Mucosa of stomach (tissue), 1 donor: ENCODE measurements at regions not wholly inside any gene's neighbourhood (a gene's known extent, or its start where the extent isn't known, plus 50 kb on each side); places are given as distances from the start of the nearest gene placed in this dataset.

ENCODE experiments used
- H3K27me3 ChIP-seq: one replicate; pipeline ENCODE4 v1.7.0; 2013; ENCODE audit warnings: mild to moderate bottlenecking, low read length; ENCODE audit not compliant: control insufficient read depth, insufficient read depth
- H3K36me3 ChIP-seq: one replicate; pipeline ENCODE4 v1.7.0; 2013; ENCODE audit warnings: low read length; ENCODE audit not compliant: control insufficient read depth, insufficient read depth
- H3K4me1 ChIP-seq: one replicate; pipeline ENCODE4 v1.7.0; 2013; ENCODE audit warnings: mild to moderate bottlenecking, low read length; ENCODE audit not compliant: control insufficient read depth, insufficient read depth
- H3K4me3 ChIP-seq: one replicate; pipeline ENCODE4 v1.7.0; 2013; ENCODE audit warnings: low read length
- H3K9ac ChIP-seq: one replicate; pipeline ENCODE4 v1.7.0; 2013; ENCODE audit warnings: mild to moderate bottlenecking, low read length, moderate library complexity
- H3K9me3 ChIP-seq: one replicate; pipeline ENCODE4 v1.7.0; 2013; ENCODE audit warnings: mild to moderate bottlenecking, low read length, moderate library complexity; ENCODE audit not compliant: control insufficient read depth
- donor health status: Pancreatic carcinoma.

DNA sequence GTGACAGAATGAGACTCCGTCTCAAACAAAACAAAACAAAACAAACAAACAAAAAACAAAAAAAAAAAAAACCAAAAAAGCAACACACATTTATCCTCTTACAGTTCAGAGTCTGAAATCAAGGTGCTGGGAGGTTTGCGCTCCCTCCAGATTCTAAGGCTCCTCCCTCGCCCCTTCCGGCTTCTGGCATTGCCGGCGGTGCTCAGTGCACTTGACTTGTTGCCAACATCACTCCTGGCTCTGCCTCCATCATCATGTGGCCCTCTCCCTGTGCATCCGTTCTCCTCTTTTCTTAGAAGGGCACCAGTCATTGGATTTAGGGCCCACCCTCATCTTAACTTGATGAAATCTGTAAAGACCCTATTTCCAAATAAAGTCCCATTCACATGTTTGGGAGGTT, 73.8 kb downstream of the RBFOX3 start:
- Histone ChIP-seq H3K4me3 (no peak overlapping the region), H3K9me3 (no peaks in the 10 kb centered on the region), H3K27me3 (peaks cover 5% of the 10 kb centered on the region), H3K4me1 (no peaks in the 10 kb centered on the region), H3K36me3 (no peaks in the 10 kb centered on the region), H3K9ac (no peak overlapping the region)

GRCh38 chr17:79536212-79536840, 74.5 kb downstream of the RBFOX3 start:
- H3K9ac ChIP-seq = no peak overlapping the region
- no peak overlapping the region for H3K4me3 ChIP-seq
- no peaks in the 10 kb centered on the region for H3K4me1 ChIP-seq
- H3K36me3 ChIP-seq = no peaks in the 10 kb centered on the region
- H3K9me3 ChIP-seq = no peaks in the 10 kb centered on the region
- peaks cover 7% of the 10 kb centered on the region for H3K27me3 ChIP-seq

DNA sequence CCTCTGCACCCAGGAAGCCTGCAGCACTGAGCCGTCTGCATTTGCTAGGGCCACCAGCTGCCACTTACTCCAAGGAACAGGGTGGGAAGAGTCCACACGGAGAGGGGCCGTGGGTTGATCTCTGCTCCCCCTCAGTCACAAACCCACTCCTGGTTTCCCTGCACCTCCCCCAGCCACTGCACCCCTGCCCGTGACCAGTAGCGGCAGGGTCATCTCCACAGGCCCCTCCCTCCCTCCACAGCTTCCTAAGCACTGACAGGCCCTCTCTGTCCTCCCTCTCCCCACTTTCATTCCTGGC, 75.2 kb downstream of the RBFOX3 start:
- peaks cover 7% of the 10 kb centered on the region for H3K27me3 ChIP-seq
- H3K4me3 ChIP-seq = no peak overlapping the region
- H3K9me3 ChIP-seq = no peaks in the 10 kb centered on the region
- no peaks in the 10 kb centered on the region for H3K4me1 ChIP-seq
- H3K9ac ChIP-seq = no peak overlapping the region
- H3K36me3 ChIP-seq = no peaks in the 10 kb centered on the region

DNA sequence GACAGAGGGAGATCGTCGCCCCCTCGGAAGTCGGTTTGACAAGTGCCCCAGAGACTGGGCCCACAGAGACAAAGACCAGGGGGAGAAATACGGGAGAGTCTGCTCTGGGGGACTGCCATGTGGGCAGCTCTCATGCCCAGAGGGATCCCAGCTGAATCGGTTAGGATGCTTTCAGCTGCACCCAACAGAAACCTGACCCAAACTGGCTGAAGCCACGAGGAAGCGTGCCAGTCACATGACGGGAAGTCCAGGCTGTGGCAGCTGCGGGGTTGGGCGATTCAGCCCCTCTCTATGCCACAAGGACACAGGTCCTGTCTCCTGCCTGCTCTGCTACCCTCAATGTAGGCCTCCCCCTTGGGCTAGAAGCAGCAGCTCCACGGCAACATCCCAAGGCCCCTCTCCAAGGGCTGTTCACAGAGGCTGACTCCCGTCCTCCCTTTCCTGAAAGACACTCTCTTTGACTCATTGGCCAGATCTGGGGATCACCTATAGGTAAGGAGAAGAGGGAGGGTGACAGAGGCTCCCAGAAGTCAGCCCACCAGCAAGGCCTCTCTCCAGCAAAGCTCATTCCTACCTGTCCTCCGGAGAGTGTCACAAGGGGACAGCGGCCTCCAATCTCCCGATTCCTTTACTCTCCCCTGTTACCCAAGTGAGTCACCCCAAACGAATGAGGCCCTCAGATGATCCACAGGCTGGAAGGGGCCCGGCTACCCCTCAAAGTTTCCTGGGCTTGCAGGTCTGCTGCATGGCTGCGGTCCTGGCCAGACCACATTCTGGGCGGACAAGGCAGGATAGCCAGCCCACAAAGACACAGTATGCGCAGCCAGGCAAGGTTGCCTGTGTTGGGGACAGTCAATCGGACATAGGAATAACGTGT, 75.8 kb downstream of the RBFOX3 start:
- Histone ChIP-seq H3K9me3 (no peaks in the 10 kb centered on the region), H3K4me1 (no peaks in the 10 kb centered on the region), H3K27me3 (peaks cover 7% of the 10 kb centered on the region), H3K36me3 (no peaks in the 10 kb centered on the region), H3K9ac (no peak overlapping the region), H3K4me3 (no peak overlapping the region)

GRCh38 chr17:79534111-79534510, 76.7 kb downstream of the RBFOX3 start:
- H3K4me3 ChIP-seq = no peak overlapping the region
- H3K9ac ChIP-seq = no peak overlapping the region
- peaks cover 7% of the 10 kb centered on the region for H3K27me3 ChIP-seq
- H3K36me3 ChIP-seq = no peaks in the 10 kb centered on the region
- H3K4me1 ChIP-seq = no peaks in the 10 kb centered on the region
- H3K9me3 ChIP-seq = no peaks in the 10 kb centered on the region

GRCh38 chr17:79533116-79533515, 77.7 kb downstream of the RBFOX3 start:
- H3K27me3 ChIP-seq = peaks cover 7% of the 10 kb centered on the region
- no peak overlapping the region for H3K4me3 ChIP-seq
- H3K9ac ChIP-seq = no peak overlapping the region
- no peaks in the 10 kb centered on the region for H3K36me3 ChIP-seq
- no peaks in the 10 kb centered on the region for H3K4me1 ChIP-seq
- H3K9me3 ChIP-seq = no peaks in the 10 kb centered on the region

DNA sequence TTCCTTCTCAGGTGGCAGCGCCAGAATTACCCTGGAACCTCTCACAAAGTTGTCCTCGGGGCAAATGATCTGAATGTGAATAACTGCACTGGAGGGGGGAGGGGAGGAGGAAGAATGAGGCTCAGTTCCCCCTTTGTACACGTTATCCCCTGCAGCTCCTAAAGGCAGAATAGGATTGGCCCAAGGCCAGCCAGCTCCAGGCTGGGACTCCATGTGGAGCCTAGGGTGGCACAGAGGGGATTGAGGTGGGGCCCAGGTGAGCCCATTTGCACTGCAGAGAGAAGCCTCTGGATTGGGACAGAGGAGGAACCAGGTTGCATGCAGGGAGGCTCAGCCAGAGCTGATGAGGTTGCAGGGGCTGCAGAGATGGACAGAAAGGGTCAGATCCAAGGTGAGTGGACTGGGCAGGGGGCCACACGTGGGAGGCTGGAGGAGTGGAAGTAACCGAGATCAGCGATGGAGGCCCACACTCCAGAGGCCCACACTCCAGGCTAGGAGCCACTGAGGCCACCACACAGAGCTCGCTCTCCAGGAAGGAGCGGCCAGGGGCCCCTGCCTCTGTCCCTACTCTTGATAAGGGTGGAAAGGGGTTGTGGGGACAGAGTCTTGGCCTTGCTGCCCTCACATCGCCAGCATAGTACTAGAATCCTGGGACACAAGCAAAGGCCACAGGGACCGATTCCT, 78.6 kb downstream of the RBFOX3 start:
- H3K4me3 ChIP-seq = no peak overlapping the region
- peaks cover 7% of the 10 kb centered on the region for H3K27me3 ChIP-seq
- no peaks in the 10 kb centered on the region for H3K9me3 ChIP-seq
- H3K36me3 ChIP-seq = no peaks in the 10 kb centered on the region
- no peaks in the 10 kb centered on the region for H3K4me1 ChIP-seq
- no peak overlapping the region for H3K9ac ChIP-seq

GRCh38 chr17:79531191-79532095, 79.4 kb downstream of the RBFOX3 start:
- Histone ChIP-seq H3K9me3 (no peaks in the 10 kb centered on the region), H3K27me3 (peaks cover 9% of the 10 kb centered on the region), H3K36me3 (no peaks in the 10 kb centered on the region)

DNA sequence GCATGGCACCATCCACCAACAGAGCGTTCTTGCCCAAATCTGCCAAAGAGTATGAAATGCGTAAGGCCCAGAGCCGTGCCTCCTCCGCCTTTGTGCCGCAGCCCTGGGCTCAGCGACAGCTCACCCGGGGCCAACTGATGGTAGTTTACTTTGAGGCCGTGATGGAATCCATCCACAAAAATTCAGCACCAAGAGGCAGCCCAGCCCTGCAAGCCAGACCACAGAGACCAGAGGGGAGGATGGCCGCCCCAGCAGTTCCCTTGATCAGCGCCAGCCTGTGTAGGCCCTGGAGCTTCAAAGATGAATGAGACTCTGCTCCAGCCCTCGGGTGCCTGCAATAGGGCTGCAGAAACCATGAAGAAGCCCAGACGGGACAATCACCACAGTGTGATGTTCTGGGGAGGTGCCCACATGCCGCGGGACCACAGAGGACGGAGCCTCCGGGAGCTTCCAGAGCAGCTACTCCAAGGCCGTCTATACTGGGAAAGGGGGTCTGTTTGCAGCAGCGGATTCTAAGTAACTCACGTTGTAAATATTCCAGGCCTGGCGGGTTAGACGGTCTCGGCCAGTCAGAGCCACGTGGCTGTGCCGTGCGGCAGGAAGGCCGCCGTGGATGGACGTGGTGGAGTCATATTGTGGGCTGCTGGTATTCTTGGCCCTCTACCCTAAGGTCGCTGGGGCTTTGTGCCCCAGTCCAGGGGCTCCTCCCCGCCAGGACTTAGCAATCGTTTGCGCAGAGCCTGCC, 80.3 kb downstream of the RBFOX3 start:
- Histone ChIP-seq H3K4me1 (no peaks in the 10 kb centered on the region), H3K27me3 (peaks cover 9% of the 10 kb centered on the region), H3K9ac (no peak overlapping the region), H3K36me3 (no peaks in the 10 kb centered on the region), H3K9me3 (no peaks in the 10 kb centered on the region), H3K4me3 (no peak overlapping the region)

More at GRCh38 chr17:79531191-79532095, 79.4 kb downstream of the RBFOX3 start:
- H3K4me1 ChIP-seq = no peaks in the 10 kb centered on the region
- H3K9ac ChIP-seq = no peak overlapping the region
- H3K4me3 ChIP-seq = no peak overlapping the region

- Histone ChIP-seq H3K4me1 (no peaks in the 10 kb centered on the region), H3K4me3 (no peak overlapping the region), H3K9ac (no peak overlapping the region), H3K9me3 (no peaks in the 10 kb centered on the region), H3K27me3 (peaks cover 14% of the 10 kb centered on the region), H3K36me3 (no peaks in the 10 kb centered on the region)
Observed at GRCh38 chr17:79529661-79530081, 81.2 kb downstream of the RBFOX3 start.

DNA sequence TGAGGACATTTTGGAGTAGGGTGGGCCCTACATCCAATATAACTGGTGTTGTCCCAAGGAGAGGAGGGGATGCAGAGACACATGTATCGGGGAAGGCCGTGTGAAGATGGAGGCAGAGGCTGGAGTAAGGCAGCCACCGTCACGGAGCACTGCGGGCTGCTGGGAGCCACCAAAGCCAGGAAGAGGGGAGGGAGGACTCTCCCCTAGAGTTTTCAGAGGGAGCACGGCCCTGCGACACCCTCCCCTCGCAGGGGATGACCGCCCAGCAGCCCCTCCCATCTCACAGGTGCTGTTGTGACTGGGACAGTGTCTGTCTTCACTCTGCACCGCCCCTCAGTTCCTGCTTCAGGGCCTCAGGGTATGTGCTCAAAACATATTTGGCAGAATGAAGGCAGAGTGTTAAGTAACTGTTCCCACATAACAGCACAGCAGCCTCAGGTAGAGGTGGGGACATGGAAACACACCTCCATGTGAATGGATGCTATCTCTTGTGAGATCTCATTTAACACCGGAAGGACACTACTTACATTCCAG, 82.2 kb downstream of the RBFOX3 start:
- H3K9ac ChIP-seq = no peak overlapping the region
- peaks cover 16% of the 10 kb centered on the region for H3K27me3 ChIP-seq

More for the DNA sequence above, 82.2 kb downstream of the RBFOX3 start:
- H3K36me3 ChIP-seq = no peaks in the 10 kb centered on the region
- no peaks in the 10 kb centered on the region for H3K9me3 ChIP-seq
- H3K4me1 ChIP-seq = no peaks in the 10 kb centered on the region
- H3K4me3 ChIP-seq = no peak overlapping the region
